Ishikawa (cell line): ENCODE measurements at regions not wholly inside any gene's neighbourhood (a gene's known extent, or its start where the extent isn't known, plus 50 kb on each side); places are given as distances from the start of the nearest gene placed in this dataset.

Experiments
- CEBPB ChIP-seq: IDR thresholded peaks from 2 replicates; pipeline ENCODE4 v1.6.1; 2012
- EGR1 ChIP-seq: IDR thresholded peaks from 2 replicates; pipeline ENCODE4 v1.6.1; 2012
- EP300 ChIP-seq: IDR thresholded peaks from 2 replicates; pipeline ENCODE4 v1.6.1; 2012; ENCODE audit warnings: borderline replicate concordance
- TAF1 ChIP-seq: IDR thresholded peaks from 2 replicates; pipeline ENCODE4 v1.6.1; 2012; ENCODE audit warnings: low read depth, mild to moderate bottlenecking
- ZBTB7A ChIP-seq: IDR thresholded peaks from 2 replicates; pipeline ENCODE4 v1.6.1; 2012; ENCODE audit warnings: low read depth
- TF ChIP-seq, protein P1 (sequence below): IDR thresholded peaks from 2 replicates; pipeline ENCODE4 v1.6.1; 2012; ENCODE audit warnings: low read depth, mild to moderate bottlenecking
- TF ChIP-seq, protein P2 (sequence below): IDR thresholded peaks from 2 replicates; pipeline ENCODE4 v1.6.1; 2012
- TF ChIP-seq, protein P3 (sequence below): IDR thresholded peaks from 2 replicates; pipeline ENCODE4 v1.6.1; 2012

- TF ChIP-seq, protein P1, sequence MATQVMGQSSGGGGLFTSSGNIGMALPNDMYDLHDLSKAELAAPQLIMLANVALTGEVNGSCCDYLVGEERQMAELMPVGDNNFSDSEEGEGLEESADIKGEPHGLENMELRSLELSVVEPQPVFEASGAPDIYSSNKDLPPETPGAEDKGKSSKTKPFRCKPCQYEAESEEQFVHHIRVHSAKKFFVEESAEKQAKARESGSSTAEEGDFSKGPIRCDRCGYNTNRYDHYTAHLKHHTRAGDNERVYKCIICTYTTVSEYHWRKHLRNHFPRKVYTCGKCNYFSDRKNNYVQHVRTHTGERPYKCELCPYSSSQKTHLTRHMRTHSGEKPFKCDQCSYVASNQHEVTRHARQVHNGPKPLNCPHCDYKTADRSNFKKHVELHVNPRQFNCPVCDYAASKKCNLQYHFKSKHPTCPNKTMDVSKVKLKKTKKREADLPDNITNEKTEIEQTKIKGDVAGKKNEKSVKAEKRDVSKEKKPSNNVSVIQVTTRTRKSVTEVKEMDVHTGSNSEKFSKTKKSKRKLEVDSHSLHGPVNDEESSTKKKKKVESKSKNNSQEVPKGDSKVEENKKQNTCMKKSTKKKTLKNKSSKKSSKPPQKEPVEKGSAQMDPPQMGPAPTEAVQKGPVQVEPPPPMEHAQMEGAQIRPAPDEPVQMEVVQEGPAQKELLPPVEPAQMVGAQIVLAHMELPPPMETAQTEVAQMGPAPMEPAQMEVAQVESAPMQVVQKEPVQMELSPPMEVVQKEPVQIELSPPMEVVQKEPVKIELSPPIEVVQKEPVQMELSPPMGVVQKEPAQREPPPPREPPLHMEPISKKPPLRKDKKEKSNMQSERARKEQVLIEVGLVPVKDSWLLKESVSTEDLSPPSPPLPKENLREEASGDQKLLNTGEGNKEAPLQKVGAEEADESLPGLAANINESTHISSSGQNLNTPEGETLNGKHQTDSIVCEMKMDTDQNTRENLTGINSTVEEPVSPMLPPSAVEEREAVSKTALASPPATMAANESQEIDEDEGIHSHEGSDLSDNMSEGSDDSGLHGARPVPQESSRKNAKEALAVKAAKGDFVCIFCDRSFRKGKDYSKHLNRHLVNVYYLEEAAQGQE: no peak
- TF ChIP-seq, protein P2, sequence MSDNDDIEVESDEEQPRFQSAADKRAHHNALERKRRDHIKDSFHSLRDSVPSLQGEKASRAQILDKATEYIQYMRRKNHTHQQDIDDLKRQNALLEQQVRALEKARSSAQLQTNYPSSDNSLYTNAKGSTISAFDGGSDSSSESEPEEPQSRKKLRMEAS: no peak
- TF ChIP-seq TAF1 (no peak), EP300 (no peak), EGR1 (no peak), ZBTB7A (no peak), CEBPB (no peak)
- TF ChIP-seq, protein P3, sequence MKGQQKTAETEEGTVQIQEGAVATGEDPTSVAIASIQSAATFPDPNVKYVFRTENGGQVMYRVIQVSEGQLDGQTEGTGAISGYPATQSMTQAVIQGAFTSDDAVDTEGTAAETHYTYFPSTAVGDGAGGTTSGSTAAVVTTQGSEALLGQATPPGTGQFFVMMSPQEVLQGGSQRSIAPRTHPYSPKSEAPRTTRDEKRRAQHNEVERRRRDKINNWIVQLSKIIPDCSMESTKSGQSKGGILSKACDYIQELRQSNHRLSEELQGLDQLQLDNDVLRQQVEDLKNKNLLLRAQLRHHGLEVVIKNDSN: no peak
Observed at GRCh38 chr3:104687362-104687761, 679.3 kb upstream of the ALCAM start.
